ENCODE measurements at regions not wholly inside any gene's neighbourhood (a gene's known extent, or its start where the extent isn't known, plus 50 kb on each side); places are given as distances from the start of the nearest gene placed in this dataset.
A peak's percentile ranks its signal among the peaks of the same experiment; 100 is the strongest.

DNA sequence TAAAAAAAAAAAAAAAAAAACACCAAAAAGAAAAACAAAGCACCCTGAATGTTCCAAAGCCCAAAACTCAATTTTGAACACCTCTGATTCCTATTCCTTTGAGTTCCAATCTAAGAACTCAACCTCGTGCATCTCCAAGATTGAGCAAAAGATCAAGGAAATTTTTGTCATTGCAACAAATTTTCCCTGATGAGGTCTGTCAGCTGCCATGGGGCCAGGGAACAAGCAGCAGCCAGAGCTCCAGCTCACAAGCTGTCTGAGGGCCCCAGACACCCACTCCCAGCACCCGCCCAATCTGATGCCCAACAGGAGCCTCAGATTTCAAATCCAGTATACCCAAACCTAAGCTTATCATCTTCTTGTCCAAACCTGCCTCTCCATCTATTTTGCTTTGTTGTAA is 87.6 kb upstream of the ACP3 start:
- Histone ChIP-seq H3K9me3 (no peaks in the 10 kb centered on the region), H3K36me3 (no peaks in the 10 kb centered on the region), H3K27me3 (no peaks in the 10 kb centered on the region), H3K4me3 (no peak overlapping the region), H3K4me1 (peaks cover 0 to 6% (median 5%) of the 10 kb centered on the region in 4 donors), H3K27ac (no peak overlapping the region)
- DNase-seq = no peak
- TF ChIP-seq, protein P1, sequence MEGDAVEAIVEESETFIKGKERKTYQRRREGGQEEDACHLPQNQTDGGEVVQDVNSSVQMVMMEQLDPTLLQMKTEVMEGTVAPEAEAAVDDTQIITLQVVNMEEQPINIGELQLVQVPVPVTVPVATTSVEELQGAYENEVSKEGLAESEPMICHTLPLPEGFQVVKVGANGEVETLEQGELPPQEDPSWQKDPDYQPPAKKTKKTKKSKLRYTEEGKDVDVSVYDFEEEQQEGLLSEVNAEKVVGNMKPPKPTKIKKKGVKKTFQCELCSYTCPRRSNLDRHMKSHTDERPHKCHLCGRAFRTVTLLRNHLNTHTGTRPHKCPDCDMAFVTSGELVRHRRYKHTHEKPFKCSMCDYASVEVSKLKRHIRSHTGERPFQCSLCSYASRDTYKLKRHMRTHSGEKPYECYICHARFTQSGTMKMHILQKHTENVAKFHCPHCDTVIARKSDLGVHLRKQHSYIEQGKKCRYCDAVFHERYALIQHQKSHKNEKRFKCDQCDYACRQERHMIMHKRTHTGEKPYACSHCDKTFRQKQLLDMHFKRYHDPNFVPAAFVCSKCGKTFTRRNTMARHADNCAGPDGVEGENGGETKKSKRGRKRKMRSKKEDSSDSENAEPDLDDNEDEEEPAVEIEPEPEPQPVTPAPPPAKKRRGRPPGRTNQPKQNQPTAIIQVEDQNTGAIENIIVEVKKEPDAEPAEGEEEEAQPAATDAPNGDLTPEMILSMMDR (IDR thresholded peaks at IDR 0.05) = no peak
- no peak for TF ChIP-seq EP300 (IDR thresholded peaks at IDR 0.05)
- no peak for TF ChIP-seq POLR2A (IDR thresholded peaks at IDR 0.05)
- no peak for TF ChIP-seq POLR2AphosphoS5 (IDR thresholded peaks at IDR 0.05)
- WGBS, 2 donors = 89% methylated on average over 2 of the region's 2 CpGs
- intact Hi-C loops (cut with DNase I) = no loop called here

DNA sequence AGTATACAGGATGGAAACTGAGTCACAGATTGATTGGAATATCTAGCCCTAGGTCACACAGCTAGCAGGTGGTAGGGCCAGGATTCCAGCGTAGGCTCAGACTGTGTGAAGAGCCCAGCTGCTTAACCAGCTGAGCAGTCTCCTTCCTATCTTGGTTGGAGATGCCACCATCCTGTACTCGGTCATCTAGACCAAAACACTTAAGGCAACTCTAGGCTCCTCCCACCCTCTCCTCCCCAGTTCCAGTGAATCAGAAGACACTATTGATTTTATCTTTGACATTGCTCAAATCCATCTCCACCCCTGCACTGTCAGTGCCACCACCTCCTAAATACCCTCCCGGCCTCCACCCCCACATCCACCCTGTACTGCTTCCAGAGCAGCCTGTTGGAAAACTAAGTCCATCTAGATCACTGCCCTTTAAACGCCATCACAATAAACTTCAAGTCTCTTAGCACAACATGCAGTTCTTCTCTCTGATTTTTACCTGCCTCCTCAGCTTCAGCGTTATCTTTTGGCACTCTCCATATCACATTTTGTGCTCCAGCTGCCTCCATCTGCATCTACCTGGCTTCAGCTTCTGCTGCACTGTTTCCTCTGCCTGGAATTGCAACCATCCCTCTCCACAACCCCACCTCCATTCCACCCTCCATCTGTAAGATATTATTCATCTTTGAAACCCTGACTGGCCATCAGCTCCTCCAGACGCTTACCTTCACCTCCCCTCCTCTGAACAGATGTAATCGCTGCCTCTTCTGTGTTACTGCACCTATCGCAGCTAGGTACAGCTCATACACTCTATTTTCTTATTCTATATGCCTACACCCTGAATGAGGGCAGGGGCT is 86.8 kb upstream of the ACP3 start:
- H3K36me3 ChIP-seq = no peaks in the 10 kb centered on the region
- H3K27ac ChIP-seq = no peak overlapping the region
- peaks cover 0 to 6% (median 5%) of the 10 kb centered on the region in 4 donors for H3K4me1 ChIP-seq
- no peak overlapping the region for H3K4me3 ChIP-seq
- H3K27me3 ChIP-seq = no peaks in the 10 kb centered on the region
- TF ChIP-seq EP300 (IDR thresholded peaks at IDR 0.05) = no peak
- TF ChIP-seq POLR2A (IDR thresholded peaks at IDR 0.05) = no peak
- TF ChIP-seq, protein P1 (IDR thresholded peaks at IDR 0.05) = no peak
- TF ChIP-seq POLR2AphosphoS5 (IDR thresholded peaks at IDR 0.05) = no peak
- intact Hi-C loops (cut with DNase I) = no loop called here
- H3K9me3 ChIP-seq = no peaks in the 10 kb centered on the region
- no peak for DNase-seq
- WGBS, 2 donors = 87 to 90% methylated on average over 8 of the region's 8 CpGs

DNA sequence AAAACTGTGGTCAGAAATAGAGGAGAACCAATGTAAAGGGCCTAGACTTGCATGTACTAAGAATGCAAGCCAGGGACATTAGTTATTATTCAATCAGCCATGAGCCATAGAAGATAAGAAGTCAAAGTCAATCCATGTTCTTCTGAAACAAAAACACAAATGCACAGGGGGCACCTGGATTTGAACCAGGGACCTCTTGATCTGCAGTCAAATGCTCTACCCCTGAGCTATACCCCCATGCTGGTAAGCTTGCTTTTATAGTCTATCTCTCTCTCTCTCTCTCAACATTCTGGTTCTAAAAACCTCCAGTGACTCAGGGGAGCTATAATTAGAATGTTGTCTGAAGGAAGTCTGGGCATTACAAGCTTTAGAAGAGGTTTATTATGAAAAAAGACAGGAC is 85.6 kb upstream of the ACP3 start:
- DNase-seq = no peak
- H3K4me1 ChIP-seq = peaks cover 0 to 6% (median 5%) of the 10 kb centered on the region in 4 donors
- no peaks in the 10 kb centered on the region for H3K9me3 ChIP-seq
- no peak overlapping the region for H3K4me3 ChIP-seq
- TF ChIP-seq POLR2A (IDR thresholded peaks at IDR 0.05) = no peak
- TF ChIP-seq, protein P1 (IDR thresholded peaks at IDR 0.05) = no peak
- no peak for TF ChIP-seq EP300 (IDR thresholded peaks at IDR 0.05)
- peak in 1 of 4 donors; percentile 17 for TF ChIP-seq POLR2AphosphoS5 (IDR thresholded peaks at IDR 0.05)
- H3K27ac ChIP-seq = peak overlapping the region in 2 of 4 donors; percentile 1 to 60
- H3K36me3 ChIP-seq = no peaks in the 10 kb centered on the region
- H3K27me3 ChIP-seq = no peaks in the 10 kb centered on the region
- intact Hi-C loops (cut with DNase I) = no loop called here

DNA sequence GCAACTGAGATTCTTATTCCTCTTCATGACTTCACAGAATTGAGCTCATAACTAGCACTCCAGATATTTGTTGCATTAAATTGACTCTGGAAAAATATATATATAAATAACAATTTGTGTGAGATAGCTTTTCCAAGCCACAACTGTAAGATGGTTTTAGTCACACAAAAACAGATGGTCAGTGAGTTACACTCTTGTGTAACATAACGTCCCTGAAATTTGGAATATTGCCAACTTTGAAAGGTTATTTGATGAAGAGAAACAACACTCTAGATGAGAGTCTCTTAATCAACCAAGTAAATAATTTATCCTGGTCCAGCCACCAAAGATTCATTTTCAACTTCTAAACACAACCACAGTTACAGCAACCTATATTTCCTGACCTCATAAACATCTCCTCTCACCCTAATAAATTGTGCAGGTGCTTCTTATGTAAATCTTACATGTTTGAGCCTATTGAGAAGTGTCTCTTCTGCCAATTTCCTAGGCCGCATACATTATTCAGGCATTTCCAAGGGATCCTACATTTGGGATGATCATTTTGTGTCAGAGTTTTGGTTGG is 84.9 kb upstream of the ACP3 start:
- H3K4me3 ChIP-seq = no peak overlapping the region
- peak overlapping the region in 2 of 4 donors; percentile 1 to 60 for H3K27ac ChIP-seq
- no peaks in the 10 kb centered on the region for H3K27me3 ChIP-seq
- WGBS, 2 donors = 24 to 40% methylated on average over 2 of the region's 2 CpGs
- TF ChIP-seq POLR2AphosphoS5 (IDR thresholded peaks at IDR 0.05) = no peak
- TF ChIP-seq, protein P1 (IDR thresholded peaks at IDR 0.05) = no peak
- no peak for TF ChIP-seq POLR2A (IDR thresholded peaks at IDR 0.05)
- peaks cover 0 to 6% (median 5%) of the 10 kb centered on the region in 4 donors for H3K4me1 ChIP-seq
- DNase-seq = no peak
- no peaks in the 10 kb centered on the region for H3K9me3 ChIP-seq
- intact Hi-C loops (cut with DNase I) = no loop called here
- no peaks in the 10 kb centered on the region for H3K36me3 ChIP-seq

Data from sigmoid colon (tissue), 6 donors.